HUDEP-2 (cell line): ENCODE measurements at regions not wholly inside any gene's neighbourhood (a gene's known extent, or its start where the extent isn't known, plus 50 kb on each side); places are given as distances from the start of the nearest gene placed in this dataset.

Experiments used
- DNase-seq, 76 experiments: peaks; one replicate each; lab custom pipeline; 2025; ENCODE audit not compliant: unreplicated experiment in 76 of 76; lab: John Stamatoyannopoulos, UW

- DNase-seq = no peak
Observed at GRCh38 chr19:31096935-31097545, 252.2 kb downstream of the TSHZ3 start.

- DNase-seq = no peak
Observed at GRCh38 chr19:31096062-31096830, 253.0 kb downstream of the TSHZ3 start.

GRCh38 chr19:31095100-31095804, 254.0 kb downstream of the TSHZ3 start:
- DNase-seq = no peak

- DNase-seq = no peak
Observed at GRCh38 chr19:31092274-31092673, 257.0 kb downstream of the TSHZ3 start.

GRCh38 chr19:31089681-31090080, 259.6 kb downstream of the TSHZ3 start:
- no peak for DNase-seq

GRCh38 chr19:31085125-31085524, 264.1 kb downstream of the TSHZ3 start:
- DNase-seq = no peak

GRCh38 chr19:31083105-31083504, 266.1 kb downstream of the TSHZ3 start:
- no peak for DNase-seq

GRCh38 chr19:31075146-31075655, 274.0 kb downstream of the TSHZ3 start:
- no peak for DNase-seq

GRCh38 chr19:31074199-31075125, 274.8 kb downstream of the TSHZ3 start:
- DNase-seq = no peak

GRCh38 chr19:31073485-31074198, 275.6 kb downstream of the TSHZ3 start:
- no peak for DNase-seq

- no peak for DNase-seq
Observed at GRCh38 chr19:31072451-31072850, 276.8 kb downstream of the TSHZ3 start.

- no peak for DNase-seq
Observed at GRCh38 chr19:31071136-31071855, 277.9 kb downstream of the TSHZ3 start.

- no peak for DNase-seq
Observed at GRCh38 chr19:31070146-31071065, 278.8 kb downstream of the TSHZ3 start.

- DNase-seq = no peak
Observed at GRCh38 chr19:31068268-31068667, 281.0 kb downstream of the TSHZ3 start.

- DNase-seq = no peak
Observed at GRCh38 chr19:31066385-31066784, 282.9 kb downstream of the TSHZ3 start.

GRCh38 chr19:31064491-31064890, 284.7 kb downstream of the TSHZ3 start:
- no peak for DNase-seq

- no peak for DNase-seq
Observed at GRCh38 chr19:31058676-31059340, 290.4 kb downstream of the TSHZ3 start.

GRCh38 chr19:31057476-31057875, 291.8 kb downstream of the TSHZ3 start:
- DNase-seq = no peak
